ENCODE measurements at regions not wholly inside any gene's neighbourhood (a gene's known extent, or its start where the extent isn't known, plus 50 kb on each side); places are given as distances from the start of the nearest gene placed in this dataset.

GRCh38 chr12:91813701-91814100 is 331.9 kb downstream of the BTG1 start:
- TF ChIP-seq POLR2AphosphoS5 (IDR thresholded peaks at IDR 0.05) (no peak), CTCF (IDR thresholded peaks at IDR 0.05 in 8 of 11, conservative IDR thresholded peaks at IDR 0.05 in 3 of 11) (no peak), POLR2A (IDR thresholded peaks at IDR 0.05) (no peak)
